Ascending aorta (tissue), 2 donors: ENCODE measurements at regions not wholly inside any gene's neighbourhood (a gene's known extent, or its start where the extent isn't known, plus 50 kb on each side); places are given as distances from the start of the nearest gene placed in this dataset.

Source experiments
- DNase-seq, 2 donors: peaks; one replicate each; pipeline ENCODE4 v3.0.0-alpha.2; 2019; ENCODE audit warnings: low spot score in 2 of 2
- H3K27ac ChIP-seq, 2 donors: fragments of 200-600 bp; sonication (generic); one replicate each; pipeline ENCODE4 v1.5.1; 2016 to 2017; ENCODE audit warnings: mild to moderate bottlenecking in 1 of 2
- H3K27me3 ChIP-seq: fragments of 200-600 bp; sonication (generic); one replicate; pipeline ENCODE4 v1.5.1; 2017
- H3K36me3 ChIP-seq, 2 donors: fragments of 200-600 bp; sonication (generic); one replicate each; pipeline ENCODE4 v1.5.1; 2016
- H3K4me1 ChIP-seq, 2 donors: fragments of 200-600 bp; sonication (generic); one replicate each; pipeline ENCODE4 v1.5.1; 2016 to 2017; ENCODE audit warnings: mild to moderate bottlenecking in 1 of 2
- H3K4me3 ChIP-seq, 2 donors: fragments of 200-600 bp; sonication (generic); one replicate each; pipeline ENCODE4 v1.5.1; 2016 to 2017; ENCODE audit warnings: mild to moderate bottlenecking in 1 of 2
- H3K9me3 ChIP-seq, 2 donors: fragments of 200-600 bp; sonication (generic); one replicate each; pipeline ENCODE4 v1.5.1; 2016
- CTCF ChIP-seq, 3 experiments: fragments of 200-600 bp in 2 of 3; fragments of 450-650 bp in 1 of 3; sonication (generic) in 2 of 3; IDR thresholded peaks; one replicate each; pipeline ENCODE4 v1.5.1; 2016 to 2019; ENCODE audit warnings: antibody characterized with exemption in 3 of 3, mild to moderate bottlenecking in 1 of 3, moderate library complexity in 1 of 3
- intact Hi-C: fragments of 100-400 bp; cut with DNase I; formaldehyde crosslinking; loops from one replicate; pipeline ENCODE4 v1.15.1; 2023

DNA sequence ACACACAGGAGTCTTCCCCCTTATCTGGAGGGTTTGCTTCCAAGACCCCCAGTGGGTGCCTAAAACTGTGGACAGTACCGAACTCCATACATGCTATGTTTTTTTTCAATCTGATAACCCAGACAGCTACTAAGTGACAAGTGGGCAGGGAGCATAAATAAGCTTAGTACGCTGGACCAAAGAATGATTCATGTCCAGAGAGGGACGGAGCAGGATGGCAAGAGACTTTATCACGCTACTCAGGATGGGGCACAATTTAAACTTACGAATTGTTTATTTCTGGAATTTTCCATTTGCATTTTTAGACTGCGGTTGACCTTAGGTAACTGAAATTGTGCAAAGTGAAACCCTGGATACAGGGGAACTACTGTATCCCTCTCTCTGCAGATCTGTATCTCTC is 410.0 kb upstream of the MKI67 start:
- no peaks in the 10 kb centered on the region for H3K27me3 ChIP-seq
- H3K4me1 ChIP-seq = no peaks in the 10 kb centered on the region
- intact Hi-C loops = no loop called here

DNA sequence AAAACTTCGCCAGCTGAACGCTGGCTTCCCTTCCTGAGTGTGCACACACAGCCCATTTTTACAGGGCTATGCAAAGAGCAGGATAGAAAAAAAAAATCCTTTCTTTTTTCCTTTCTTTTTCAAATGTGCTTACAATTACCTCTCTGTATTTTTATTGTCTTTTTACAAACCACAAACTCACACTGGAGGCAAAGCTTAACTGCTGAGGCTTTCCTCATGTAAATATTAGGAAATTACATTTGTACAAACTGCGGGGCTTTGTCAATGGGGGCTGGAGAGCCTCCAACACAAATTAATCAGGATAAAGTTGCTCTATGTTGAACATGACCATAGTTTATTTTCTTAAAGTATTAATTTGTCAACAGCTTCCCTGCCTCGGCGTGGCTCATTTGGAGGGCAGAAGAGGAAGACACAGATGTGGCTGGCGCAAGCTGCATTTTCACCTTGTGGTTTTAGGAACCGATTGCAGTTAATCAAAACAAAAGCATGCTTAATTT is 411.7 kb upstream of the MKI67 start:
- no peaks in the 10 kb centered on the region for H3K27me3 ChIP-seq
- no peak overlapping the region for H3K4me3 ChIP-seq
- no peaks in the 10 kb centered on the region for H3K36me3 ChIP-seq
- H3K4me1 ChIP-seq = no peaks in the 10 kb centered on the region
- intact Hi-C loops = no loop called here
- DNase-seq = no peak
- no peaks in the 10 kb centered on the region for H3K9me3 ChIP-seq
- TF ChIP-seq CTCF (IDR thresholded peaks at IDR 0.05) = no peak
- no peak overlapping the region for H3K27ac ChIP-seq

More for the DNA sequence above, 410.0 kb upstream of the MKI67 start:
- no peak for TF ChIP-seq CTCF (IDR thresholded peaks at IDR 0.05)
- H3K36me3 ChIP-seq = no peaks in the 10 kb centered on the region
- no peaks in the 10 kb centered on the region for H3K9me3 ChIP-seq
- DNase-seq = no peak
- no peak overlapping the region for H3K4me3 ChIP-seq
- no peak overlapping the region for H3K27ac ChIP-seq

GRCh38 chr10:128538671-128539070 is 412.4 kb upstream of the MKI67 start:
- H3K4me1 ChIP-seq = no peaks in the 10 kb centered on the region
- no peak overlapping the region for H3K27ac ChIP-seq
- no peak overlapping the region for H3K4me3 ChIP-seq
- TF ChIP-seq CTCF (IDR thresholded peaks at IDR 0.05) = no peak
- DNase-seq = no peak
- no peaks in the 10 kb centered on the region for H3K9me3 ChIP-seq
- no peaks in the 10 kb centered on the region for H3K27me3 ChIP-seq
- intact Hi-C loops = no loop called here
- H3K36me3 ChIP-seq = no peaks in the 10 kb centered on the region

GRCh38 chr10:128539510-128540127 is 413.4 kb upstream of the MKI67 start:
- Histone ChIP-seq H3K36me3 (no peaks in the 10 kb centered on the region), H3K4me1 (no peaks in the 10 kb centered on the region), H3K27me3 (no peaks in the 10 kb centered on the region), H3K27ac (no peak overlapping the region), H3K9me3 (no peaks in the 10 kb centered on the region), H3K4me3 (no peak overlapping the region)
- no peak for TF ChIP-seq CTCF (IDR thresholded peaks at IDR 0.05)
- DNase-seq = no peak
- intact Hi-C loops = no loop called here

GRCh38 chr10:128540128-128540762 is 414.0 kb upstream of the MKI67 start:
- no peak for TF ChIP-seq CTCF (IDR thresholded peaks at IDR 0.05)
- H3K9me3 ChIP-seq = no peaks in the 10 kb centered on the region

More at GRCh38 chr10:128540128-128540762, 414.0 kb upstream of the MKI67 start:
- Histone ChIP-seq H3K4me1 (no peaks in the 10 kb centered on the region), H3K27me3 (no peaks in the 10 kb centered on the region), H3K36me3 (no peaks in the 10 kb centered on the region), H3K4me3 (no peak overlapping the region), H3K27ac (no peak overlapping the region)
- DNase-seq = no peak
- intact Hi-C loops = no loop called here
